ENCODE measurements at regions not wholly inside any gene's neighbourhood (a gene's known extent, or its start where the extent isn't known, plus 50 kb on each side); places are given as distances from the start of the nearest gene placed in this dataset.

- ChIA-PET CTCF (interaction anchor here (0.9 kb wide), 1 partner anchor 30 kb away, joined by 3 read pairs; no protein-coding TSS in a partner anchor), SMC1A (ENCODE audit: uncharacterized antibody, unreplicated experiment) (no interaction called here), POLR2A (no interaction called here), RAD21 (ENCODE audit: unreplicated experiment) (interaction anchor here (0.7 kb wide), 1 partner anchor 904 kb away, joined by 6 read pairs; no protein-coding TSS in a partner anchor)
- FAIRE-seq (no peak), ATAC-seq (no peak), DNase-seq (ENCODE audit: low read depth, low spot score) (no peak)
- no peaks in the 10 kb centered on the region for H3K27me3 ChIP-seq (replicated peaks in 1 of 2; ENCODE audit: control insufficient read depth in 2 of 2, insufficient read depth in 2 of 2, low read length in 1 of 2)
- H3K4me1 ChIP-seq (ENCODE audit: control insufficient read depth, insufficient read depth, low read length), result no peaks in the 10 kb centered on the region
- H3K9ac ChIP-seq (ENCODE audit: control insufficient read depth, insufficient read depth, low read length), result no peak overlapping the region
- no peak overlapping the region for H3K4me3 ChIP-seq
- in situ Hi-C loops (cut with MboI) (no loop called here), intact Hi-C loops (cut with micrococcal nuclease; ENCODE audit: unreplicated experiment) (no loop called here)
- no peak overlapping the region for H3K4me2 ChIP-seq (ENCODE audit: control insufficient read depth, insufficient read depth)
- 24% methylated on average over 7 of the region's 7 CpGs for WGBS (ENCODE audit: insufficient coverage, insufficient replicate concordance, low lambda C conversion rate, missing lambda C conversion rate)
- no peaks in the 10 kb centered on the region for H3K79me2 ChIP-seq (ENCODE audit: control insufficient read depth, insufficient read depth, low read length)
- no peaks in the 10 kb centered on the region for H3K36me3 ChIP-seq (ENCODE audit: control insufficient read depth in 2 of 2, insufficient read depth in 2 of 2, low read length in 1 of 2)
- H3K27ac ChIP-seq (ENCODE audit: control insufficient read depth, insufficient read depth), result no peak overlapping the region
- no TSS peak for BruUV-seq (replicated peaks)
- TF ChIP-seq ZZZ3 (IDR thresholded peaks at IDR 0.05; ENCODE audit: control insufficient read depth, insufficient read length, low read depth), result no peak
- TF ChIP-seq SMAD5 (IDR thresholded peaks at IDR 0.05; ENCODE audit: low read depth), result no peak
- no peak for TF ChIP-seq GABPA (IDR thresholded peaks at IDR 0.05; ENCODE audit: low read depth)
- no peak for TF ChIP-seq MYB (IDR thresholded peaks at IDR 0.05; ENCODE audit: borderline replicate concordance, low read depth, low read length)
- no peak for TF ChIP-seq CBX3 (IDR thresholded peaks at IDR 0.05; ENCODE audit: borderline replicate concordance, low read depth)
- TF ChIP-seq MAX (IDR thresholded peaks at IDR 0.05; ENCODE audit: low read depth, low read length), result no peak
- no peak for TF ChIP-seq CTCF (IDR thresholded peaks at IDR 0.05 in 2 of 3, conservative IDR thresholded peaks at IDR 0.05 in 1 of 3; ENCODE audit: control insufficient read depth in 2 of 3, extremely low read depth in 1 of 3, insufficient read depth in 1 of 3, low read depth in 3 of 3, low read length in 3 of 3)
- TF ChIP-seq SRF (IDR thresholded peaks at IDR 0.05; ENCODE audit: low read depth in 2 of 2, low read length in 2 of 2), result no peak
- TF ChIP-seq LARP7 (IDR thresholded peaks at IDR 0.05), result no peak
- TF ChIP-seq ZNF274 (IDR thresholded peaks at IDR 0.05; ENCODE audit: insufficient read depth, insufficient read length), result no peak
- H2AFZ ChIP-seq (ENCODE audit: control insufficient read depth, low read depth, low read length), result no peak overlapping the region
- H4K20me1 ChIP-seq (ENCODE audit: control insufficient read depth, insufficient read depth), result no peaks in the 10 kb centered on the region
- no peaks in the 10 kb centered on the region; the same call in 2 of the 3 replicates for H3K9me3 ChIP-seq (replicated peaks; ENCODE audit: control insufficient read depth, insufficient read depth, low read length)
Observed at GRCh38 chr1:215497528-215497927, 69.6 kb upstream of the KCTD3 start.
